ENCODE measurements at regions not wholly inside any gene's neighbourhood (a gene's known extent, or its start where the extent isn't known, plus 50 kb on each side); places are given as distances from the start of the nearest gene placed in this dataset.

- TF ChIP-seq STAT6 (CRISPR knock-in tag; conservative IDR thresholded peaks at IDR 0.05; ENCODE audit: low read depth) = no peak
- no peak for TF ChIP-seq ZNF219 (CRISPR knock-in tag; IDR thresholded peaks at IDR 0.05; ENCODE audit: borderline replicate concordance)
- TF ChIP-seq ZNF317 (CRISPR knock-in tag; IDR thresholded peaks at IDR 0.05; ENCODE audit: borderline replicate concordance, low read depth) = no peak
- no peak for TF ChIP-seq ZBTB21 (CRISPR knock-in tag; IDR thresholded peaks at IDR 0.05; ENCODE audit: borderline replicate concordance)
- TF ChIP-seq NR3C1 (CRISPR knock-in tag; conservative IDR thresholded peaks at IDR 0.05; ENCODE audit: low read depth) = no peak
- TF ChIP-seq ZNF416 (CRISPR knock-in tag; IDR thresholded peaks at IDR 0.05) = no peak
- TF ChIP-seq TCF7 (CRISPR knock-in tag; IDR thresholded peaks at IDR 0.05; ENCODE audit: low read depth) = no peak
- TF ChIP-seq ZNF396 (CRISPR knock-in tag; IDR thresholded peaks at IDR 0.05; ENCODE audit: borderline replicate concordance) = no peak
- TF ChIP-seq, protein P1, sequence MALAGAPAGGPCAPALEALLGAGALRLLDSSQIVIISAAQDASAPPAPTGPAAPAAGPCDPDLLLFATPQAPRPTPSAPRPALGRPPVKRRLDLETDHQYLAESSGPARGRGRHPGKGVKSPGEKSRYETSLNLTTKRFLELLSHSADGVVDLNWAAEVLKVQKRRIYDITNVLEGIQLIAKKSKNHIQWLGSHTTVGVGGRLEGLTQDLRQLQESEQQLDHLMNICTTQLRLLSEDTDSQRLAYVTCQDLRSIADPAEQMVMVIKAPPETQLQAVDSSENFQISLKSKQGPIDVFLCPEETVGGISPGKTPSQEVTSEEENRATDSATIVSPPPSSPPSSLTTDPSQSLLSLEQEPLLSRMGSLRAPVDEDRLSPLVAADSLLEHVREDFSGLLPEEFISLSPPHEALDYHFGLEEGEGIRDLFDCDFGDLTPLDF (CRISPR knock-in tag; IDR thresholded peaks at IDR 0.05) = no peak
- TF ChIP-seq GTF2I (CRISPR knock-in tag; conservative IDR thresholded peaks at IDR 0.05) = no peak
These were observed 361.1 kb downstream of the HGF start (continued) for GRCh38 chr7:81408728-81409127.

DNA sequence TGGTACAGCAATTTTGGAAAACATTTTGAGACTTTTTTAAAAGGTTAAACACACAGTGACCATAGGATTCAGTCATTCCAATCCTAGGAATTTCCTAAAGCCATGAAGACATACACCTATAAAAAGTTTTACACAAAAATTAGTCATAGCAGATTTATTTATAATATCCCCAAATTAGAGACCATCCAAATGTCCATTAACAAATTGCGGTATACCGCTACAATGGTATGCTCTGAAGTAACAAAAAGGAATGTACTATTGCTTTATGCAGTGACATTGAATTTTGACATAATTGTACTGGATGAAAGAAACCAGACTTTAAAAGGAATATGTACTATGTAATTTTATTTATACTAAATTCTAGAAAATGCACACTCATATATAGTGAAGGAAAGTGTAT is 362.8 kb downstream of the HGF start:
- Mint-ChIP-seq H3K27me3 (ENCODE audit: low read depth) (no peaks in the 10 kb centered on the region; the same call in 1 of the 2 replicates), H3K4me1 (peaks cover 20% of the 10 kb centered on the region), H3K9me3 (peaks cover 31% of the 10 kb centered on the region), H3K36me3 (peaks cover 21% of the 10 kb centered on the region), H3K27ac (no peak overlapping the region), H3K4me3 (no peak overlapping the region)
- ChIA-PET CTCF (no interaction called here), POLR2A (no interaction called here)
- ATAC-seq (no peak), DNase-seq (ENCODE audit: low spot score) (no peak)
- TF ChIP-seq ATF2 (CRISPR knock-in tag; IDR thresholded peaks at IDR 0.05; ENCODE audit: borderline replicate concordance, low read depth) = no peak
- no peak for TF ChIP-seq ZNF671 (CRISPR knock-in tag; IDR thresholded peaks at IDR 0.05)
- no peak for TF ChIP-seq ZNF532 (CRISPR knock-in tag; IDR thresholded peaks at IDR 0.05; ENCODE audit: borderline replicate concordance)
- TF ChIP-seq, protein P2, sequence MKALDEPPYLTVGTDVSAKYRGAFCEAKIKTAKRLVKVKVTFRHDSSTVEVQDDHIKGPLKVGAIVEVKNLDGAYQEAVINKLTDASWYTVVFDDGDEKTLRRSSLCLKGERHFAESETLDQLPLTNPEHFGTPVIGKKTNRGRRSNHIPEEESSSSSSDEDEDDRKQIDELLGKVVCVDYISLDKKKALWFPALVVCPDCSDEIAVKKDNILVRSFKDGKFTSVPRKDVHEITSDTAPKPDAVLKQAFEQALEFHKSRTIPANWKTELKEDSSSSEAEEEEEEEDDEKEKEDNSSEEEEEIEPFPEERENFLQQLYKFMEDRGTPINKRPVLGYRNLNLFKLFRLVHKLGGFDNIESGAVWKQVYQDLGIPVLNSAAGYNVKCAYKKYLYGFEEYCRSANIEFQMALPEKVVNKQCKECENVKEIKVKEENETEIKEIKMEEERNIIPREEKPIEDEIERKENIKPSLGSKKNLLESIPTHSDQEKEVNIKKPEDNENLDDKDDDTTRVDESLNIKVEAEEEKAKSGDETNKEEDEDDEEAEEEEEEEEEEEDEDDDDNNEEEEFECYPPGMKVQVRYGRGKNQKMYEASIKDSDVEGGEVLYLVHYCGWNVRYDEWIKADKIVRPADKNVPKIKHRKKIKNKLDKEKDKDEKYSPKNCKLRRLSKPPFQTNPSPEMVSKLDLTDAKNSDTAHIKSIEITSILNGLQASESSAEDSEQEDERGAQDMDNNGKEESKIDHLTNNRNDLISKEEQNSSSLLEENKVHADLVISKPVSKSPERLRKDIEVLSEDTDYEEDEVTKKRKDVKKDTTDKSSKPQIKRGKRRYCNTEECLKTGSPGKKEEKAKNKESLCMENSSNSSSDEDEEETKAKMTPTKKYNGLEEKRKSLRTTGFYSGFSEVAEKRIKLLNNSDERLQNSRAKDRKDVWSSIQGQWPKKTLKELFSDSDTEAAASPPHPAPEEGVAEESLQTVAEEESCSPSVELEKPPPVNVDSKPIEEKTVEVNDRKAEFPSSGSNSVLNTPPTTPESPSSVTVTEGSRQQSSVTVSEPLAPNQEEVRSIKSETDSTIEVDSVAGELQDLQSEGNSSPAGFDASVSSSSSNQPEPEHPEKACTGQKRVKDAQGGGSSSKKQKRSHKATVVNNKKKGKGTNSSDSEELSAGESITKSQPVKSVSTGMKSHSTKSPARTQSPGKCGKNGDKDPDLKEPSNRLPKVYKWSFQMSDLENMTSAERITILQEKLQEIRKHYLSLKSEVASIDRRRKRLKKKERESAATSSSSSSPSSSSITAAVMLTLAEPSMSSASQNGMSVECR (CRISPR knock-in tag; IDR thresholded peaks at IDR 0.05; ENCODE audit: borderline replicate concordance) = no peak
- TF ChIP-seq FOXK1 (CRISPR knock-in tag; IDR thresholded peaks at IDR 0.05) = no peak
- TF ChIP-seq ELF4 (CRISPR knock-in tag; IDR thresholded peaks at IDR 0.05; ENCODE audit: low read depth) = no peak
- no peak for TF ChIP-seq TP53 (CRISPR knock-in tag; IDR thresholded peaks at IDR 0.05)
- no peak for TF ChIP-seq USF1 (CRISPR knock-in tag; IDR thresholded peaks at IDR 0.05)
- TF ChIP-seq, protein P3, sequence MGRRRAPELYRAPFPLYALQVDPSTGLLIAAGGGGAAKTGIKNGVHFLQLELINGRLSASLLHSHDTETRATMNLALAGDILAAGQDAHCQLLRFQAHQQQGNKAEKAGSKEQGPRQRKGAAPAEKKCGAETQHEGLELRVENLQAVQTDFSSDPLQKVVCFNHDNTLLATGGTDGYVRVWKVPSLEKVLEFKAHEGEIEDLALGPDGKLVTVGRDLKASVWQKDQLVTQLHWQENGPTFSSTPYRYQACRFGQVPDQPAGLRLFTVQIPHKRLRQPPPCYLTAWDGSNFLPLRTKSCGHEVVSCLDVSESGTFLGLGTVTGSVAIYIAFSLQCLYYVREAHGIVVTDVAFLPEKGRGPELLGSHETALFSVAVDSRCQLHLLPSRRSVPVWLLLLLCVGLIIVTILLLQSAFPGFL (CRISPR knock-in tag; IDR thresholded peaks at IDR 0.05; ENCODE audit: borderline replicate concordance) = no peak
- TF ChIP-seq JUN (CRISPR knock-in tag; IDR thresholded peaks at IDR 0.05) = no peak
- no peak for TF ChIP-seq FOXJ3 (CRISPR knock-in tag; IDR thresholded peaks at IDR 0.05; ENCODE audit: borderline replicate concordance)
